B cell (primary cell): ENCODE measurements at regions not wholly inside any gene's neighbourhood (a gene's known extent, or its start where the extent isn't known, plus 50 kb on each side); places are given as distances from the start of the nearest gene placed in this dataset.

Source experiments
- ATAC-seq: fragments of 200-7000 bp; cut with Tn5 transposase; one replicate; pipeline ENCODE4 v1.10.0; 2021; ENCODE audit warnings: low read depth, mild to moderate bottlenecking, moderate number of reproducible peaks, moderate library complexity
- CTCF ChIA-PET: fragments of 350-600 bp; sonication (Branson Sonifier 250); formaldehyde crosslinking; loops from one replicate; lab custom pipeline; 2021; ENCODE audit warnings: antibody characterized with exemption, inconsistent platforms; lab: Charles Lee
- POLR2A ChIA-PET: fragments of 350-600 bp; sonication (Branson Sonifier 250); formaldehyde crosslinking; loops from one replicate; lab custom pipeline; 2021; ENCODE audit warnings: antibody characterized with exemption; lab: Charles Lee
- DNase-seq: peaks from one replicate; pipeline ENCODE4 v3.0.0; 2013
- H2AFZ ChIP-seq: 2 replicates; pipeline ENCODE4 v1.6.1; 2012; ENCODE audit warnings: mild to moderate bottlenecking, low read depth, low read length; ENCODE audit not compliant: insufficient read depth, poor library complexity, severe bottlenecking
- H3K27ac ChIP-seq, 2 donors: 1 replicate in 1 of 2; 2 replicates in 1 of 2; pipeline ENCODE4 v1.5.1; 2012 to 2013; ENCODE audit warnings: low read length in 2 of 2, mild to moderate bottlenecking in 2 of 2, moderate library complexity in 1 of 2
- H3K27me3 ChIP-seq, 4 experiments: fragments of 200-600 bp in 1 of 4; sonication (generic) in 1 of 4; replicated peaks in 1 of 4; 1 replicate in 2 of 4; 2 replicates in 2 of 4; pipeline versions ENCODE4 v1.6.1 to v1.7.0; 2013 to 2016; ENCODE audit warnings: low read length in 3 of 4, mild to moderate bottlenecking in 2 of 4, mixed read lengths in 1 of 4, moderate library complexity in 1 of 4; ENCODE audit not compliant: insufficient read depth in 4 of 4, control insufficient read depth in 3 of 4; ENCODE audit errors: control extremely low read depth in 1 of 4
- H3K36me3 ChIP-seq, 2 experiments: replicated peaks in 1 of 2; 1 replicate in 1 of 2; 2 replicates in 1 of 2; pipeline versions ENCODE4 v1.6.1 to v1.7.1; 2013; ENCODE audit warnings: low read length in 1 of 2; ENCODE audit not compliant: insufficient read depth in 2 of 2, control insufficient read depth in 1 of 2; ENCODE audit errors: control extremely low read depth in 1 of 2, extremely low read depth in 1 of 2
- H3K4me1 ChIP-seq, 2 donors: fragments of 200-600 bp in 1 of 2; sonication (generic) in 1 of 2; 1 replicate in 1 of 2; 2 replicates in 1 of 2; pipeline versions ENCODE4 v1.5.1 to v1.6.1; 2013 to 2017; ENCODE audit warnings: low read length in 2 of 2; ENCODE audit not compliant: control insufficient read depth in 2 of 2, insufficient read depth in 2 of 2
- H3K4me2 ChIP-seq: replicated peaks from 2 replicates; pipeline ENCODE3; 2012; ENCODE audit warnings: mild to moderate bottlenecking, low read depth, low read length; ENCODE audit not compliant: poor library complexity, severe bottlenecking
- H3K4me3 ChIP-seq, 5 experiments: fragments of 200-600 bp in 1 of 5; sonication (generic) in 1 of 5; 1 replicate in 3 of 5; 2 replicates in 2 of 5; pipeline versions ENCODE4 v1.5.1 to v1.7.0; 2011 to 2016; ENCODE audit warnings: low read length in 4 of 5, mild to moderate bottlenecking in 4 of 5, low read depth in 2 of 5, control low read depth in 1 of 5, moderate library complexity in 1 of 5; ENCODE audit not compliant: insufficient read depth in 1 of 5; ENCODE audit errors: control extremely low read depth in 1 of 5, extremely low read depth in 1 of 5
- H3K79me2 ChIP-seq: fragments of 200-600 bp; sonication (generic); one replicate; pipeline ENCODE4 v1.6.0; 2016; ENCODE audit warnings: low read length; ENCODE audit not compliant: control insufficient read depth, insufficient read depth
- H3K9ac ChIP-seq: fragments of 200-600 bp; sonication (generic); 2 replicates; pipeline ENCODE4 v1.6.1; 2017; ENCODE audit warnings: mild to moderate bottlenecking, low read length, moderate library complexity
- H3K9me3 ChIP-seq, 3 donors: one replicate each; pipeline versions ENCODE4 v1.6.1 to v1.7.1; 2013; ENCODE audit warnings: low read length in 2 of 3; ENCODE audit not compliant: control insufficient read depth in 2 of 3, insufficient read depth in 1 of 3; ENCODE audit errors: control extremely low read depth in 1 of 3
- H4K20me1 ChIP-seq: 2 replicates; pipeline ENCODE4 v1.6.0; 2012; ENCODE audit warnings: mild to moderate bottlenecking, low read length; ENCODE audit not compliant: insufficient read depth, control insufficient read depth, poor library complexity, severe bottlenecking
- H3K27ac Mint-ChIP-seq: one replicate; pipeline ENCODE4 v1.8.0; 2021; ENCODE audit warnings: mixed read lengths
- H3K27me3 Mint-ChIP-seq: one replicate; pipeline ENCODE4 v1.8.0; 2021; ENCODE audit warnings: mixed read lengths
- H3K4me1 Mint-ChIP-seq: one replicate; pipeline ENCODE4 v1.8.0; 2021; ENCODE audit warnings: mixed read lengths
- H3K4me3 Mint-ChIP-seq: one replicate; pipeline ENCODE4 v1.8.0; 2021; ENCODE audit warnings: mixed read lengths
- H3K9me3 Mint-ChIP-seq: one replicate; pipeline ENCODE4 v1.8.0; 2022; ENCODE audit warnings: mixed read lengths; ENCODE audit not compliant: insufficient read depth
- CTCF ChIP-seq: fragments of 200-600 bp; IDR thresholded peaks from one replicate; pipeline ENCODE4 v1.8.0; 2022; ENCODE audit warnings: antibody characterized with exemption, mild to moderate bottlenecking
- EZH2 ChIP-seq: IDR thresholded peaks from 2 replicates; pipeline ENCODE4 v1.6.1; 2012; ENCODE audit warnings: borderline replicate concordance, low read depth, mild to moderate bottlenecking, moderate library complexity, low read length; ENCODE audit not compliant: insufficient read depth, poor library complexity, severe bottlenecking
- WGBS: methylation state at CpG from one replicate; pipeline ENCODE4 v1.1.5; 2013; ENCODE audit warnings: missing lambda C conversion rate; ENCODE audit not compliant: insufficient coverage; 5-methylcytosine and 5-hydroxymethylcytosine counted together
- intact Hi-C: fragments of 100-400 bp; cut with micrococcal nuclease; formaldehyde crosslinking; loops from one replicate; pipeline ENCODE4 v1.10.0; 2022

DNA sequence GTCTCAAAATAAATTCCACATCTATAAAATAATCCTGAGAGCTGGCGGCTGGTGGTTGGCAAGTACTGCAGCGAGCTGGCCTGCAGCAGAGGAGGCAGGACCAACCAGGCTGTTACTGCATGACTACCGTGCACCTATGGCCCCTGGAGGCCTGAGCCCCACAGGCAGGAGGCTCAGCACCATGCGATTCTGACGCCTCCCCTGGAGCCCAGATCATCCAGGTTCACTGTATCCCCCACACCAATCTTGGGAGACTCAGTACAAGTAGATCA, 159.5 kb upstream of the NCAM1 start:
- intact Hi-C loops: no loop called here
- 89% methylated on average over 5 of the region's 5 CpGs for WGBS
- no peaks in the 10 kb centered on the region for H3K4me1 Mint-ChIP-seq

GRCh38 chr11:112805658-112806057, 155.6 kb upstream of the NCAM1 start:
- 64% methylated on average over 3 of the region's 3 CpGs for WGBS
- no peaks in the 10 kb centered on the region for H3K4me1 Mint-ChIP-seq

More for the DNA sequence above, 159.5 kb upstream of the NCAM1 start:
- POLR2A ChIA-PET: no interaction called here
- H3K27ac ChIP-seq: no peak overlapping the region
- DNase-seq: no peak
- TF ChIP-seq CTCF: no peak
- no peak for TF ChIP-seq EZH2
- no peak overlapping the region for H3K4me3 ChIP-seq
- H3K27me3 Mint-ChIP-seq: peaks cover 10% of the 10 kb centered on the region
- H3K9me3 ChIP-seq: peaks cover 0 to 3% (median 0%) of the 10 kb centered on the region in 3 donors
- H3K4me2 ChIP-seq: no peak overlapping the region
- H3K27me3 ChIP-seq: no peaks in the 10 kb centered on the region
- no peak overlapping the region for H3K4me3 Mint-ChIP-seq
- no peaks in the 10 kb centered on the region for H3K79me2 ChIP-seq
- CTCF ChIA-PET: no interaction called here
- H2AFZ ChIP-seq: no peak overlapping the region
- H3K9me3 Mint-ChIP-seq: peaks cover 3% of the 10 kb centered on the region
- no peak overlapping the region for H3K27ac Mint-ChIP-seq
- H4K20me1 ChIP-seq: no peaks in the 10 kb centered on the region
- ATAC-seq: no peak
- no peaks in the 10 kb centered on the region for H3K36me3 ChIP-seq
- H3K4me1 ChIP-seq: no peaks in the 10 kb centered on the region
- no peak overlapping the region for H3K9ac ChIP-seq

More at GRCh38 chr11:112805658-112806057, 155.6 kb upstream of the NCAM1 start:
- H3K4me3 Mint-ChIP-seq: no peak overlapping the region
- intact Hi-C loops: no loop called here
- peaks cover 3% of the 10 kb centered on the region for H3K9me3 Mint-ChIP-seq
- no peak overlapping the region for H3K27ac Mint-ChIP-seq
- peaks cover 0 to 5% (median 0%) of the 10 kb centered on the region in 3 donors for H3K9me3 ChIP-seq
- ATAC-seq (no peak), DNase-seq (no peak)
- TF ChIP-seq EZH2 (no peak), CTCF (no peak)
- no peak overlapping the region for H3K4me3 ChIP-seq
- no peaks in the 10 kb centered on the region for H3K79me2 ChIP-seq
- peaks cover 4% of the 10 kb centered on the region for H3K27me3 Mint-ChIP-seq
- no peak overlapping the region for H2AFZ ChIP-seq
- ChIA-PET CTCF (no interaction called here), POLR2A (no interaction called here)
- no peaks in the 10 kb centered on the region for H3K4me1 ChIP-seq
- no peak overlapping the region for H3K27ac ChIP-seq
- H4K20me1 ChIP-seq: no peaks in the 10 kb centered on the region
- H3K27me3 ChIP-seq: no peaks in the 10 kb centered on the region
- no peak overlapping the region for H3K4me2 ChIP-seq
- no peak overlapping the region for H3K9ac ChIP-seq
- H3K36me3 ChIP-seq: no peaks in the 10 kb centered on the region
